ENCODE measurements at regions not wholly inside any gene's neighbourhood (a gene's known extent, or its start where the extent isn't known, plus 50 kb on each side); places are given as distances from the start of the nearest gene placed in this dataset.
"Not testable (repeated sequence)": the region's sequence is repeated elsewhere in the genome, so short reads cannot be mapped to it uniquely, and the experiment has no call there.

- no peak for DNase-seq
Observed at GRCh38 chr14:103273145-103273744, 60.8 kb upstream of the EIF5 start.

GRCh38 chr14:103273745-103274615 lies 60.1 kb upstream of the EIF5 start:
- no peak for DNase-seq

- no peak for DNase-seq
Observed at GRCh38 chr14:103275000-103275399, 59.0 kb upstream of the EIF5 start.

GRCh38 chr14:103277931-103278330 lies 56.1 kb upstream of the EIF5 start:
- no peak for DNase-seq

- no peak for DNase-seq
Observed at GRCh38 chr14:103279142-103280025, 54.7 kb upstream of the EIF5 start.

GRCh38 chr14:103280278-103280928 lies 53.6 kb upstream of the EIF5 start:
- no peak for DNase-seq

- peak; percentile 33 for DNase-seq
Observed at GRCh38 chr14:103281496-103282231, 52.4 kb upstream of the EIF5 start.

GRCh38 chr14:103282309-103282708 lies 51.7 kb upstream of the EIF5 start:
- DNase-seq, result not testable (repeated sequence)

GRCh38 chr14:103282932-103283331 lies 51.1 kb upstream of the EIF5 start:
- no peak for DNase-seq

GRCh38 chr14:103283916-103284315 lies 50.1 kb upstream of the EIF5 start:
- no peak for DNase-seq

Data from kidney glomerular epithelial cell (primary cell).